Endothelial cell of umbilical vein (primary cell): ENCODE measurements at regions not wholly inside any gene's neighbourhood (a gene's known extent, or its start where the extent isn't known, plus 50 kb on each side); places are given as distances from the start of the nearest gene placed in this dataset.

Experiments
- BruUV-seq: library from RNA; stranded (reverse); fragments of 400-500 nt; replicated peaks from 2 replicates; lab custom pipeline; 2021; lab: Mats Ljungman, UMichigan
- CTCF ChIA-PET: fragments of 300-600, 350-600 bp; sonication (Branson Sonifier 250); formaldehyde crosslinking; loops from one replicate; lab custom pipeline; 2021; ENCODE audit warnings: antibody characterized with exemption, inconsistent platforms; lab: Charles Lee
- POLR2A ChIA-PET: fragments of 300-600, 350-600 bp; sonication (Branson Sonifier 250); formaldehyde crosslinking; loops from one replicate; lab custom pipeline; 2021; ENCODE audit warnings: antibody characterized with exemption, inconsistent platforms; lab: Charles Lee
- DNase-seq: peaks from one replicate; pipeline ENCODE4 v3.0.0-alpha.2; 2011; ENCODE audit warnings: low read depth, low spot score
- FAIRE-seq: peaks from 2 replicates; lab custom pipeline; 2011; peaks lifted over from hg19 to GRCh38; lab: Jason Lieb, UNC
- H2AFZ ChIP-seq: 2 replicates; pipeline ENCODE4 v1.6.0; 2012; ENCODE audit warnings: low read depth, low read length, control low read depth, inconsistent platforms
- H3K27ac ChIP-seq: 2 replicates; pipeline ENCODE4 v1.5.1; 2011; ENCODE audit warnings: low read depth, mild to moderate bottlenecking, control low read depth, low read length, moderate library complexity; ENCODE audit not compliant: insufficient read depth
- H3K27me3 ChIP-seq, 2 experiments: 2 replicates each; pipeline versions ENCODE4 v1.6.0 to v1.6.1; 2011; ENCODE audit warnings: low read length in 2 of 2, mixed read lengths in 1 of 2; ENCODE audit not compliant: control insufficient read depth in 2 of 2, insufficient read depth in 2 of 2
- H3K36me3 ChIP-seq, 2 experiments: 2 replicates in 1 of 2; 3 replicates in 1 of 2; pipeline ENCODE4 v1.5.1; 2011; ENCODE audit warnings: low read length in 2 of 2, mild to moderate bottlenecking in 1 of 2, moderate library complexity in 1 of 2; ENCODE audit not compliant: control insufficient read depth in 2 of 2, insufficient read depth in 2 of 2; ENCODE audit errors: extremely low read depth in 1 of 2
- H3K4me1 ChIP-seq: 3 replicates; pipeline ENCODE4 v1.5.1; 2011; ENCODE audit warnings: mild to moderate bottlenecking, low read length; ENCODE audit not compliant: control insufficient read depth, insufficient read depth; ENCODE audit errors: extremely low read depth
- H3K4me2 ChIP-seq: 2 replicates; pipeline ENCODE4 v1.6.1; 2011; ENCODE audit warnings: low read length, control low read depth, mixed read lengths; ENCODE audit not compliant: insufficient read depth
- H3K4me3 ChIP-seq, 3 experiments: fragments of 200-600 bp in 1 of 3; sonication (generic), shearing (Covaris generic) in 1 of 3; replicated peaks in 1 of 3; 2 replicates each; pipeline ENCODE4 v1.5.1; 2011 to 2016; ENCODE audit warnings: control low read depth in 3 of 3, low read length in 3 of 3, mild to moderate bottlenecking in 2 of 3, inconsistent platforms in 1 of 3, low read depth in 1 of 3, moderate library complexity in 1 of 3; ENCODE audit not compliant: insufficient read depth in 1 of 3
- H3K79me2 ChIP-seq: 2 replicates; pipeline ENCODE4 v1.6.0; 2012; ENCODE audit warnings: low read length, inconsistent platforms; ENCODE audit not compliant: control insufficient read depth, insufficient read depth
- H3K9ac ChIP-seq: replicated peaks from 2 replicates; pipeline ENCODE3; 2011; ENCODE audit warnings: low read length, control low read depth; ENCODE audit not compliant: insufficient read depth; ENCODE audit errors: extremely low read depth
- H3K9me1 ChIP-seq: replicated peaks from 3 replicates; pipeline ENCODE4 v1.6.0; 2011; ENCODE audit warnings: mild to moderate bottlenecking, low read length; ENCODE audit not compliant: control insufficient read depth, insufficient read depth; ENCODE audit errors: extremely low read depth
- H3K9me3 ChIP-seq: replicated peaks from 2 replicates; pipeline ENCODE4 v1.5.1; 2012; ENCODE audit warnings: low read length, inconsistent platforms; ENCODE audit not compliant: control insufficient read depth, insufficient read depth
- H4K20me1 ChIP-seq: replicated peaks from 2 replicates; pipeline ENCODE3; 2011; ENCODE audit warnings: mild to moderate bottlenecking, low read length; ENCODE audit not compliant: control insufficient read depth, insufficient read depth; ENCODE audit errors: extremely low read depth
- CTCF ChIP-seq, 2 donors: IDR thresholded peaks; 1 replicate in 1 of 2; 2 replicates in 1 of 2; pipeline ENCODE4 v1.5.1; 2011; ENCODE audit warnings: low read length in 2 of 2, mild to moderate bottlenecking in 2 of 2, moderate library complexity in 2 of 2, control low read depth in 1 of 2, inconsistent platforms in 1 of 2, low read depth in 1 of 2; ENCODE audit not compliant: insufficient read depth in 1 of 2; ENCODE audit errors: extremely low read depth in 1 of 2
- EZH2 ChIP-seq: IDR thresholded peaks from 2 replicates; pipeline ENCODE4 v1.6.1; 2012; ENCODE audit warnings: borderline replicate concordance, low read depth, mild to moderate bottlenecking, moderate library complexity, low read length, inconsistent platforms; ENCODE audit not compliant: severe bottlenecking
- FOS ChIP-seq: IDR thresholded peaks from 2 replicates; pipeline ENCODE4 v1.6.1; 2011; ENCODE audit warnings: mild to moderate bottlenecking, low read length, moderate library complexity, borderline replicate concordance; ENCODE audit not compliant: insufficient read depth
- GATA2 ChIP-seq: IDR thresholded peaks from 2 replicates; pipeline ENCODE4 v1.7.0; 2011; ENCODE audit warnings: low read depth, mild to moderate bottlenecking, moderate library complexity, mixed read lengths, low read length; ENCODE audit not compliant: insufficient read length, insufficient read depth
- MYC ChIP-seq: IDR thresholded peaks from one replicate; pipeline ENCODE4 v1.6.1; 2011; ENCODE audit warnings: mild to moderate bottlenecking, low read depth, low read length
- POLR2A ChIP-seq: IDR thresholded peaks from 2 replicates; pipeline ENCODE4 v1.6.1; 2012; ENCODE audit warnings: low read depth, mild to moderate bottlenecking, control low read depth, low read length
- POLR2AphosphoS5 ChIP-seq: IDR thresholded peaks from 2 replicates; pipeline ENCODE4 v1.6.1; 2012; ENCODE audit warnings: low read depth, mild to moderate bottlenecking, control low read depth, low read length, moderate library complexity; ENCODE audit not compliant: insufficient read depth
- dilution Hi-C: fragments of 300-500 bp; cut with MboI; formaldehyde crosslinking; loops from one replicate; pipeline ENCODE4 v1.15.0; 2019; ENCODE audit warnings: low sequenced_read_pairs; ENCODE audit not compliant: extremely low pct_ligation_motif_present
- intact Hi-C: fragments of 100-400 bp; cut with micrococcal nuclease; formaldehyde crosslinking; loops from one replicate; pipeline ENCODE4 v1.10.0; 2022

DNA sequence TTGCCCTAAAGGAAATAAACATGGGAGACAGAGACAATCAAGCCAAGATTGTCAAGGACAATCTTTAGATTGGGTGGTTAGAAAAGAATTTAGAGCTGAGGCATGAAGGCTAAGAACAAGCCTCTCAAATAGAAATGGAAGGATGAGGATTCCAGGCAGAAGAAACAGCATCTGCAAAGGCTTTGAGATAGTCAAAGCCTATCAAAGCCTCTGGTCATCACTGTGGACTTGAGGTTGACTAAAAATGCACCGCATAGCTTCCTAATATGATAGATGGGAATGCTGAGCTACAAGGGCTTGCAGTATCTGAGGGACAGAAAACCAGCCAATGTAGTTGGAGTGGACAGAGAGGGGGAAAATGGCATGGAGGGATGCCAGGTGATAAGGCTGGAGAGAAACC, 109.8 kb upstream of the FAM20A start:
- intact Hi-C loops = no loop called here
- H3K9me1 ChIP-seq = no peaks in the 10 kb centered on the region
- H3K79me2 ChIP-seq = no peaks in the 10 kb centered on the region
- H3K9ac ChIP-seq = no peak overlapping the region
- H3K36me3 ChIP-seq = no peaks in the 10 kb centered on the region
- FAIRE-seq (no peak), DNase-seq (no peak)
- no peak overlapping the region for H2AFZ ChIP-seq
- no peak overlapping the region for H3K4me3 ChIP-seq
- ChIA-PET CTCF (interaction anchor here (0.9 kb wide), 1 partner anchor 11 kb away, joined by 3 read pairs; no protein-coding TSS in a partner anchor), POLR2A (no interaction called here)
- H4K20me1 ChIP-seq = no peaks in the 10 kb centered on the region
- H3K27ac ChIP-seq = no peak overlapping the region
- dilution Hi-C loops = no loop called here
- no peak overlapping the region for H3K4me2 ChIP-seq
- no peaks in the 10 kb centered on the region for H3K4me1 ChIP-seq
- no TSS peak for BruUV-seq
- no peak for TF ChIP-seq GATA2
- no peak for TF ChIP-seq POLR2AphosphoS5
- H3K27me3 ChIP-seq = peaks cover 0 to 3% of the 10 kb centered on the region in 2 experiments
- H3K9me3 ChIP-seq = no peaks in the 10 kb centered on the region

DNA sequence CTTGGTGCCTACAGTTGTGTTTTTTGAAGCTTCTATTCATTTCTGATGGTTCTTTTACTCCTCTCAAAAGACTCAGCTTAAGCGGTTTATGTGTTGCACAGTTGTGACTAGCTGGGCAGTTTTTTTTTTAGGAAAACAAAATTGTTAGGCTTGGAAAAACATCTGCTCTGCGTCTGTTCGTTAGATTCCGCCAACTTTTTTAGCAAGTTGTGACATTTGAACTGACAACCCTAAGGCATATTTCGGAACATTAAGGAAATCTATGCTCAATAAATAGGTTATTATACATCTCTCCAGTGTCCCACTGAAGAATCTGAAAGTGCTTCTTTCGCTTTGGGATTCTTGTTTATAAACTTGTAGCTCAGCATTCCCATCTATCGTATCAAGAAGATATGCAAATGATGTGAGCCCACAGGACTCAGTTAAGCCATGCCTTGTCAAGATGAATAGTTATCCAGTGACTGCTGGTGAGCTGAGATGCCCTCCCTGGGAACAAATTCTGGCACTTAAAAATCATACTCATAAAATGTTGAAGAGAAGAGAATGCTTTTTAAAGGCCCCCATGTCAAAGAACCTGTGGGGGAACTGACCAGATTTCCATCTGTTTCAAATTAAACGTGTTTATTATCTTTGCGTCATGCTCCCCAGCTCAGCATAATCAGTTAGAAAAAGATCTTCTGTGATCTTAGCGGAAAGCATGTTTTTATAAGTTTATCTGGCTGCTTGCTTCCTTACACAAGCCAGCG, 109.0 kb upstream of the FAM20A start:
- intact Hi-C loops = no loop called here
- Histone ChIP-seq H3K4me1 (no peaks in the 10 kb centered on the region), H3K9me1 (no peaks in the 10 kb centered on the region), H2AFZ (no peak overlapping the region), H3K27me3 (no peaks in the 10 kb centered on the region), H3K9ac (no peak overlapping the region), H4K20me1 (no peaks in the 10 kb centered on the region), H3K79me2 (no peaks in the 10 kb centered on the region), H3K36me3 (no peaks in the 10 kb centered on the region), H3K4me2 (no peak overlapping the region), H3K9me3 (no peaks in the 10 kb centered on the region), H3K27ac (no peak overlapping the region), H3K4me3 (no peak overlapping the region)
- ChIA-PET CTCF (interaction anchor here (0.9 kb wide), 1 partner anchor 12 kb away, joined by 3 read pairs; no protein-coding TSS in a partner anchor), POLR2A (no interaction called here)
- DNase-seq (no peak), FAIRE-seq (no peak)
- TF ChIP-seq POLR2AphosphoS5 = no peak
- TF ChIP-seq MYC = no peak
- TF ChIP-seq POLR2A = no peak
- TF ChIP-seq GATA2 = no peak
- TF ChIP-seq FOS = no peak
- no peak for TF ChIP-seq CTCF (IDR thresholded peaks at IDR 0.05; ENCODE audit: extremely low read depth in 1 of 2, insufficient read depth in 1 of 2, low read depth in 1 of 2, low read length in 2 of 2)
- no peak for TF ChIP-seq EZH2
- BruUV-seq = no TSS peak
- dilution Hi-C loops = no loop called here
